ENCODE measurements at regions not wholly inside any gene's neighbourhood (a gene's known extent, or its start where the extent isn't known, plus 50 kb on each side); places are given as distances from the start of the nearest gene placed in this dataset.

DNA sequence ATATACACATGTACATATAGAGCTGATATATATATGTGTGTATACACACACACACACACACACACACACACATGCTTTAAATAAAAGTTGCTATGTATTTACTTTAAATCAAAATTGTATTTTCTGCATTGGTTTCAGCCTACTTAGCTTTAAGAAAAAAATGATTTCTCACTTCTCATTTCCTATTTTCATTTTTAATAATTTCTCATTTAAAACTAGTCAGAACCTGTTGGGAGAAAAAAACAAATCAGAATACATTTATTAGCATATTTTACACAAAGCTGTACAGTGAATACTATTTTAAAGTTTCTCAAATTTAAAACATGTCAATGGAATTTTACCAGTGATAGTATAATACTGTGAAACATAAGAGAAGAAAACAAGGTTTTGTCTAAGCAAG is 681.8 kb downstream of the CENPC start:
- TF ChIP-seq, protein P1, sequence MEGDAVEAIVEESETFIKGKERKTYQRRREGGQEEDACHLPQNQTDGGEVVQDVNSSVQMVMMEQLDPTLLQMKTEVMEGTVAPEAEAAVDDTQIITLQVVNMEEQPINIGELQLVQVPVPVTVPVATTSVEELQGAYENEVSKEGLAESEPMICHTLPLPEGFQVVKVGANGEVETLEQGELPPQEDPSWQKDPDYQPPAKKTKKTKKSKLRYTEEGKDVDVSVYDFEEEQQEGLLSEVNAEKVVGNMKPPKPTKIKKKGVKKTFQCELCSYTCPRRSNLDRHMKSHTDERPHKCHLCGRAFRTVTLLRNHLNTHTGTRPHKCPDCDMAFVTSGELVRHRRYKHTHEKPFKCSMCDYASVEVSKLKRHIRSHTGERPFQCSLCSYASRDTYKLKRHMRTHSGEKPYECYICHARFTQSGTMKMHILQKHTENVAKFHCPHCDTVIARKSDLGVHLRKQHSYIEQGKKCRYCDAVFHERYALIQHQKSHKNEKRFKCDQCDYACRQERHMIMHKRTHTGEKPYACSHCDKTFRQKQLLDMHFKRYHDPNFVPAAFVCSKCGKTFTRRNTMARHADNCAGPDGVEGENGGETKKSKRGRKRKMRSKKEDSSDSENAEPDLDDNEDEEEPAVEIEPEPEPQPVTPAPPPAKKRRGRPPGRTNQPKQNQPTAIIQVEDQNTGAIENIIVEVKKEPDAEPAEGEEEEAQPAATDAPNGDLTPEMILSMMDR (IDR thresholded peaks at IDR 0.05) = no peak
- no peak for TF ChIP-seq POLR2AphosphoS5 (IDR thresholded peaks at IDR 0.05)
- TF ChIP-seq POLR2A (IDR thresholded peaks at IDR 0.05) = no peak
